ENCODE measurements at regions not wholly inside any gene's neighbourhood (a gene's known extent, or its start where the extent isn't known, plus 50 kb on each side); places are given as distances from the start of the nearest gene placed in this dataset.

GRCh38 chr2:234330902-234331301, 166.0 kb downstream of the ARL4C start:
- TF ChIP-seq POLR2AphosphoS5 (IDR thresholded peaks at IDR 0.05): no peak
- TF ChIP-seq CTCF (IDR thresholded peaks at IDR 0.05; ENCODE audit: poor library complexity, severe bottlenecking): no peak
- no peak for TF ChIP-seq REST (IDR thresholded peaks at IDR 0.05; ENCODE audit: borderline replicate concordance)
